SK-N-MC (cell line): ENCODE measurements at regions not wholly inside any gene's neighbourhood (a gene's known extent, or its start where the extent isn't known, plus 50 kb on each side); places are given as distances from the start of the nearest gene placed in this dataset.

Experiments used
- DNase-seq: peaks from one replicate; pipeline ENCODE4 v3.0.0-alpha.2; 2011; ENCODE audit warnings: low read depth, low spot score
- H3K27ac ChIP-seq: fragments of 200-600 bp; sonication (generic); 2 replicates; pipeline ENCODE4 v1.5.1; 2016; ENCODE audit warnings: mixed run types
- H3K36me3 ChIP-seq: fragments of 200-600 bp; sonication (generic); 2 replicates; pipeline ENCODE4 v1.6.1; 2017; ENCODE audit warnings: antibody characterized with exemption, low read length, mixed read lengths; ENCODE audit not compliant: insufficient read depth
- H3K4me3 ChIP-seq: fragments of 200-600 bp; sonication (generic); 2 replicates; pipeline ENCODE4 v1.5.1; 2016
- H3K9ac ChIP-seq: fragments of 200-600 bp; sonication (generic); 2 replicates; pipeline ENCODE4 v1.8.0; 2017; ENCODE audit warnings: mixed run types, mixed read lengths; ENCODE audit not compliant: insufficient read length
- H3K9me3 ChIP-seq: fragments of 200-600 bp; sonication (generic); 2 replicates; pipeline ENCODE4 v1.6.1; 2017; ENCODE audit warnings: low read depth, mild to moderate bottlenecking, antibody characterized with exemption, low read length, moderate library complexity, mixed read lengths
- EZH2 ChIP-seq: fragments of 200-600 bp; sonication (generic); IDR thresholded peaks from one replicate; pipeline ENCODE4 v1.6.1; 2017; ENCODE audit warnings: antibody characterized with exemption
- FOXP2 ChIP-seq: optimal IDR thresholded peaks from 2 replicates; pipeline ENCODE3; 2011; ENCODE audit warnings: mild to moderate bottlenecking, moderate library complexity; ENCODE audit not compliant: insufficient read depth; ENCODE audit errors: extremely low read length, control extremely low read depth
- POLR2AphosphoS5 ChIP-seq: IDR thresholded peaks from 2 replicates; pipeline ENCODE4 v1.6.1; 2012; ENCODE audit warnings: mild to moderate bottlenecking, low read depth, low read length, borderline replicate concordance

DNA sequence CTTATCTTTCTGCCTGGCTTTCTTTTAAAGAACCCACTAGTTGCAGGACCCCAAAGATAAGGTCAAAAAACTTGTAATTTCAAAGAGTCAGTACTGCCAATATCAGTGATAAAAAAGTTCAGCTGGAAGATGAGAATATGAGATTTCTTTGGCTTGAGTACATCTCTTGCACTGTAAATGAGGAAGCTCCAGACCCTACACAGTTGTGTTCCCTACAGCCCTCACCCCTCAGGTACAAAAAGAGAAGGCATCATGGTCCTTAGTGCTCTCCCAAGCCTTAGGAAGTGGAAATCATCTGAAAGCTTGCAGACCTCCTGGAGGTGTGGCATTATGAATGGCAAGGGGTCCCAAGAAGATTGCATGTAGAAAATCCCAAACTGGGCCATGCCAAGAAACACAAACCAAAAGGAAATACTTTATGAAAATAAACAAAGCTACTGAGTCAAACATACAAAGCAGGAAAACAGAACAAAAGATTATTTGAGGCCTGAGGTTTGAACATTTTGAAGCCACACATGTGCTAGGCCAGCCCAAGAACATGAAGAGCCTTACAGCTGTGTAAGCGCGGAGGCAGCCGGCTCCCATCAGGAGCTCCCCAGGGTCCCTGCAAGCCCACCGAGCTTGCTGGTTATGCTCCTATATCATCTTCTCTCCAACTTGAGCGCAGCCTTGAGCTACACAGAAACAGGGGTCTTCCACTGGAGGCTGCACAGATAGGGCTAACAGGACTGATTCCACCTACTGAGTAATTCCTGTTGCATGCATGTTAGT, 217.0 kb downstream of the OSR1 start:
- Histone ChIP-seq H3K4me3 (no peak overlapping the region), H3K9me3 (no peaks in the 10 kb centered on the region), H3K9ac (no peak overlapping the region), H3K36me3 (no peaks in the 10 kb centered on the region), H3K27ac (no peak overlapping the region)
- TF ChIP-seq POLR2AphosphoS5 = no peak
- no peak for TF ChIP-seq FOXP2
- no peak for TF ChIP-seq EZH2
- DNase-seq = no peak

DNA sequence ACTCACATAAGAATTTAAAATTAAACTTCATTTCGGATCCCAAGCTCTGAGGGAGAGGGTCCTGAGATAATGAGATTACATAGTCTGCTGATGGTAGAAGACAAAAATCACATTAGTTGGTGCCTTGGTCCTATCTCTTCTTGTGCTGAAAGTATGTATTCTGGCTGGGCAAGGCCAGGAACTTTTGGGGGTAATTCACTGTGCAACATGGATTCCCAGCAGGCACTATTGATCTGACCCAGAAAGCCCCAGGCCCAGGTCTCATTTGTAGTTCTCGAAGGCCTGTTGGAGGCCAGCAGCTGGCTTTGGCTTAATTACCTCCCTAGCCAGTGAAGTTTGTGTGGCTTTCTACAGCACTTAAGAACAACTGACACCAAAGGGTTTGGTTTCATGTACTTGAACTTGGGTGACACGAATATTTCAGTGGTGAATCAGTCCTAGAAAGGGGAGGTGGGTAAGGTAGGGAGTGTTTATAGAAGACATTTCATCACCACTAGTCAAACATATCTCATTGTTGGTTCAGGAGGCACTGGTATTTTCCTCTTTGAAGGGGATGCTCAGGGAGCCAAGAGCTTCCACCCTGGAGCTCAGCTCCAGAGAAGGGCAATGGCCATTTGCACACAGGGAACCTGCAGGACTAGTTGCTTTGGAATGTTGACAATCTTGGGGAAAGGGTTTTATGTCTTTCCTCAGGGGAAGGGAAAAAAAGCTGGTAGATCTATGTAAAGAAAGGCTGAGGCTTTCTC, 217.8 kb downstream of the OSR1 start:
- H3K9me3 ChIP-seq = no peaks in the 10 kb centered on the region

DNA sequence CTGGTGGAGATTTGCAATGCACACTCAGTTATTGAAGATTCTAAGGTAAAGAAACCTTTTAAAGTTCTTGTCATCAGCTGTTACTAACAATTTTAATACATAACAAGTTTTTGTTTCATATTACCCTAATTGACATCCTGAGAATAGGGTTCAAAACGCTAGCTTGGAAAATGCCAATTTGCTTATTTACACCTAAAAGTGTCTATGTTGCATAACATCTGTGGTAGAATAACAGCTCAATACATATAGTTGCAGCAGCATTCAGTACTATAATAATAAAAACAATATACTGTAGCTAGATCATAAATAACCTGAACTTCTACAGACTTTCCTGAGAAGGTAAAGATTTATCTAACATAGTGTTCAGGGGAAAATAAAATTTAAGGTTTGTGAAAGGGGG, 219.0 kb downstream of the OSR1 start:
- H3K4me3 ChIP-seq = no peak overlapping the region
- H3K9me3 ChIP-seq = no peaks in the 10 kb centered on the region
- no peaks in the 10 kb centered on the region for H3K36me3 ChIP-seq
- DNase-seq = no peak
- H3K9ac ChIP-seq = no peak overlapping the region
- no peak for TF ChIP-seq POLR2AphosphoS5
- no peak for TF ChIP-seq FOXP2
- TF ChIP-seq EZH2 = no peak
- no peak overlapping the region for H3K27ac ChIP-seq

More for the DNA sequence above, 217.8 kb downstream of the OSR1 start:
- H3K27ac ChIP-seq = no peak overlapping the region
- no peak for DNase-seq
- no peak overlapping the region for H3K9ac ChIP-seq
- no peaks in the 10 kb centered on the region for H3K36me3 ChIP-seq
- TF ChIP-seq POLR2AphosphoS5 = no peak
- TF ChIP-seq EZH2 = no peak
- TF ChIP-seq FOXP2 = no peak
- no peak overlapping the region for H3K4me3 ChIP-seq

DNA sequence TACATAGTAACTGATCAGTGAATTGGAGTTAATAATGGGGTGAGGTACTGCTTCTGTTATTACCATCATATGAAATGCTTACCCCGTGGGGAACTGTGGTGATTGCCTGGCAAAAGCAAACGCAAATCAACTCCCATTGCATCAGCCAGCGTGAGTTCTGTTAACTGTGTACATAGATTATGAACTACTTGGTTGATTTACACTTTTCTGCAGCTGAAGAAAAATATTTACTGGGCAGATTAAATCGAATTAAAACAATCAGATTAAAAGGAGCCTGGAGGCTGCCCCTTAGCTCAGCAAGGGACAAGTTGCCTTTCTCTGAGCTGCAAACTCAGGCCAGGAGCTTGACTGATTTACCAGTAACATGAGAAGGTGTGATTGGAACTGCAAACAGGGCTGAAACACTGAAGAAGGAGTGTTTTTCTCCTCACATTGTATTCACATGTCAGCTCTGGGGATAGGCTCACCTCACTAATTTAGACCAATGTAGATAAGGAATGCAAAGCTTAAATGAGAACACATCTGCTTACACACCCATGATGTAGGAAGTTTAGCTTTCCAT, 220.1 kb downstream of the OSR1 start:
- Histone ChIP-seq H3K9me3 (no peaks in the 10 kb centered on the region), H3K9ac (no peak overlapping the region), H3K36me3 (no peaks in the 10 kb centered on the region), H3K4me3 (no peak overlapping the region), H3K27ac (no peak overlapping the region)
- no peak for TF ChIP-seq POLR2AphosphoS5
- DNase-seq = no peak

DNA sequence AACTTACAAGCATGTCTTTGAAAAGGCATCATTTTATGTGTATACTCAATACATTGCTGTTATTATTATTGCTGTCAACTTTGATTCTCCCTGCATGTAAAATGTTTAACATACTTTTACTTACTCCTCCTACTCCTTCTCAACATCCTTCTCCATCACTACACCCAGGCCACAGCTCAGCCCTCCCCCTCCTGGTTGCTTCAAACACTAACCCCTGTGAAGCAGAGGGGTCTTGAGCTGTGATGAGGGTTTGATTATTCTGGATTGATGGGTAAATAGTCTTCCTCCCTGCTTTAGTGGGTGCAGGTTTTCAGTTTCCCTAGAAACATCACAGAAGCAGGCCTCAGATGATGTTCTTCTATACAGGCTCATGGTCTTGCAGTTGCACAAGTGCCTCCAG, 221.0 kb downstream of the OSR1 start:
- no peak for DNase-seq
- no peak overlapping the region for H3K4me3 ChIP-seq
- no peaks in the 10 kb centered on the region for H3K36me3 ChIP-seq
- H3K9ac ChIP-seq = no peak overlapping the region
- TF ChIP-seq POLR2AphosphoS5 (no peak), EZH2 (no peak), FOXP2 (no peak)
- no peak overlapping the region for H3K27ac ChIP-seq
- no peaks in the 10 kb centered on the region for H3K9me3 ChIP-seq

DNA sequence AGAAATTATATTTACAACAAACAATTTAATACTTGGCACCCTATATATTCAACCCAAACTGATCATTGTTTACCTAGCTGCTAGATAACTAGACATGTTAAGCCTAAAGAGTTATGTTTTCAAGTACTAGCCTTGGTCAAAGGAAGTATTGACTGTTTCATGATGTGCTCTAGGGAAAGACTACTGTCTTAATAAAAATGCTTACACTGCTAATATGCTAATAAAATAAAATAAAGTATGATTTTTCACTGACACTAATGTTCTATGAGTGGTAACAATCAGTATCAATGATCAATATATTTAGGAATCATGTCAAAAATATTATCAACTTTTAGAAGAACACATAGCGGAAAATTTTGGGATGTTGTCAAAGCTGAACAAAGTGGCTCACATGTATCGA, 225.5 kb downstream of the OSR1 start:
- Histone ChIP-seq H3K9me3 (no peaks in the 10 kb centered on the region), H3K36me3 (no peaks in the 10 kb centered on the region), H3K27ac (no peak overlapping the region), H3K9ac (no peak overlapping the region), H3K4me3 (no peak overlapping the region)
- DNase-seq = no peak
- TF ChIP-seq POLR2AphosphoS5 = no peak
- no peak for TF ChIP-seq EZH2
- no peak for TF ChIP-seq FOXP2

DNA sequence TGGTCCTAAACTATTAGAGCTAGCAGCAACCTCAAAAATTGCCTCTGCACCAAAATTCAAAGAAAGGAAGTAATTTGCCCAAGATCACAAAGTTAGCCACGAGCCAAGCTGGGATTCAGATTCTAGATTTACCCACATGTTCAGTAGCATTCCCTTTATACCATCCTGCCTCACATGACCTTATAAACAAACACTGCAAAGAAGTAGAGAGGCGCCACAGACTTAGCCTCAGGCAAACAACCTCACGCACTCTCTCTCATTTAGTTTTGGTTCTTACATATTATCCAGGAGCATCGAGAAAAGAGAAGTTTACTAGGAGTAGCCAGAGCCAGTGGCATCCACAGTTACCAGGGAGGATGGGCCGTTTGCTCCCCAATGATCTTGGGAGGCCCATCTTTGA, 226.6 kb downstream of the OSR1 start:
- Histone ChIP-seq H3K4me3 (no peak overlapping the region), H3K27ac (no peak overlapping the region), H3K36me3 (no peaks in the 10 kb centered on the region), H3K9me3 (no peaks in the 10 kb centered on the region), H3K9ac (no peak overlapping the region)
- no peak for DNase-seq
- TF ChIP-seq EZH2 (no peak), FOXP2 (no peak), POLR2AphosphoS5 (no peak)

DNA sequence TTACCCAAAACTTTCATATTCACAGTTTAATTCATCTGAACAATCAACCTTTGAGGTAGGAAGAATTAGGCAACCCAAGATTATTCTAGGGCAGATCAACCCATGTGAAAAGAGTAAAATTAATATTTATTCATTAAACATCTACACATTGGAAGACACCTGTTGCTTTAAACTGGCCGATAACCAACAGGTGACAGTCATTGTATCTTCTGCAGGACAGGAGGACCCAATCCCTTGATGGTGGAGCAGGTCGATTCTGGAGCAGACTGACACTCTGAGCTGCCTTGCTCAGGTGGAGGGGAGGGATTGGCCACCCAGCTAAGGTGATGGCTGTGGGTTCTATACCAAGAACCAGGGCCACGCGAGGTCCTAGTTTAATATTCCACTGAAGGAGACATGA, 230.3 kb downstream of the OSR1 start:
- no peak overlapping the region for H3K9ac ChIP-seq
- no peaks in the 10 kb centered on the region for H3K9me3 ChIP-seq
- TF ChIP-seq EZH2 (no peak), POLR2AphosphoS5 (no peak), FOXP2 (no peak)
- H3K27ac ChIP-seq = no peak overlapping the region
- no peak overlapping the region for H3K4me3 ChIP-seq
- no peak for DNase-seq
- no peaks in the 10 kb centered on the region for H3K36me3 ChIP-seq

DNA sequence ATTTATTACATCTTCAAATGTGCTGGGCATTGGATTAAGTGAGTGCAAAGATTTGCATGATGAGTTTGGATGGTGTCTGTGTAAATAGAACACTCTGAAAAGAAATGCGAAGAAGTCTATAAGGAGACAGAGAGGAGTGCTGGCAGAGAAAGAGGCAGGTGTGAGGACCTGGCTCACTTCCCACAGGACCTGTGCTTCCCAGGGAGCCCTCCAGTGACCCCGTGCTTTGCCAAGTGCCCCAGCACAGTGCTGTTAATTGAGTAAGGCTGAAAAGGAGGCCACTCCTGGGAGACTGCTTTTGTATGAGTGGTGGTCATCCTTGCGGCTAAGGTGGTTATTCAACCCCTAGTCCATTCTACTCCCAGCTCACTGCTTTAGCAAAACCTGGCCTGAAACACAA, 230.8 kb downstream of the OSR1 start:
- H3K27ac ChIP-seq = no peak overlapping the region
- H3K9me3 ChIP-seq = no peaks in the 10 kb centered on the region
- H3K4me3 ChIP-seq = no peak overlapping the region
- H3K36me3 ChIP-seq = no peaks in the 10 kb centered on the region
- no peak for DNase-seq
- no peak for TF ChIP-seq EZH2
- no peak for TF ChIP-seq POLR2AphosphoS5
- TF ChIP-seq FOXP2 = no peak
- H3K9ac ChIP-seq = no peak overlapping the region
